Cerebellar cortex (tissue), 1 donor: ENCODE measurements at regions not wholly inside any gene's neighbourhood (a gene's known extent, or its start where the extent isn't known, plus 50 kb on each side); places are given as distances from the start of the nearest gene placed in this dataset.

Source experiments
- DNase-seq: peaks from one replicate; pipeline ENCODE4 v3.0.0-alpha.2; 2015; ENCODE audit warnings: low spot score

- DNase-seq, result no peak
Observed at GRCh38 chr11:115927823-115928329, 423.7 kb upstream of the CADM1 start.

- no peak for DNase-seq
Observed at GRCh38 chr11:115926601-115927000, 422.4 kb upstream of the CADM1 start.

- no peak for DNase-seq
Observed at GRCh38 chr11:115926138-115926537, 421.9 kb upstream of the CADM1 start.

- DNase-seq, result no peak
Observed at GRCh38 chr11:115925568-115926090, 421.4 kb upstream of the CADM1 start.

DNA sequence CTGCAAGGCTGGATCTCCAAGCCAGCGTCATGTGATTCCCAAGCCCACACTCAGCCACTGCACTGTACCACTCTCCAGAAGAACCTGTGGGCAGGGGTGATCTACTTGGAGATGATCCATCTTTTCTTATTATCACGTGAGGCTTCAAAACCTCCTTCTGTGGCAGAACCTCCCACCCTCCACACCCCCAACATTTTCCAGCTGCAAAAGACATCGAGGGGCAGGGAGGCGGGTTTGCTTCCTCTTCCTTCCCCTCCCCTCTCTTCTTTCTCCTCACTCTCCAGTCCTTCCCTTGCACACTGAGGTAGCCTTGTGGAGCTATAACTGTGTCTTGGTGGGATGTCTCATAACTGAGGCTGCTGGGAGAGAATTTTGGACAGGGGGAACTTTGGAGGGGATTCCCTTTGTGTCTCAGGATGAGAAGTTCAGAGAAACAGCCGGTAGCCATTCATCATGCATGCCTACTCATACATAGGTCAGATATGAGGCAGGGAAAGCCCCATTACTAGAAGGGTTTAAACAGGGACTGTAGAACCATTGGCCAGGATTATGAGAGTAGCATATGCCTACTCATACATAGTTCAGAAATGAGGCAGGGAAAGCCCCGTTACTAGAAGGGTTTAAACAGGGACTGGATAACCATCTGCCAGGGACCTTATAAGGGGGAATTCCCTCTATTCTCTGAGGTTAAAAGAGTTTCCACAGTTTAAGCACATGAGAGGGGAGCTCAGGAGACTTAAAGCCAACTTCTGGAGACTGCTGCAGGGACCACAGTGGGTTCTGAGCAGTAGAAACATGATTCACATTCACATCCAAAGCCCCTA is 420.7 kb upstream of the CADM1 start:
- no peak for DNase-seq

DNA sequence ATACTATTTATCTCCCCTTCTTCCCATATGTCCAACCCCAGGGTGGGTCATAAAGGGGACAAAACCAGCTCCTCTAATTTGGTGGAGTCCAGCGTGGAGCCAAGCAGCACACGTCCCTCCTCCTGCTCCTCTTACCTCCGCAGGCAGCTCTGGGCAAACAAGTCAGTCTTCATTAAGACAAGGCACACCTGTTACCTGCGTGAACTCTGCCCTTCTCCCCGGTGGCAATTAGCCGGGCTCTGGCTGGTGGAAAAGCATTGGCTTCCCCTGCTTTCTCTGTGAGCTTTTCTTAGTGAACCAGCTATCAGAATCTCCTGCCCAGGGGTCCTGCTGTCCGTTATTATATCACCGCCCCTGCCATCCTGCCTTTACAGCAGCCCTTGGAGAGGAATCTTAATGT is 418.7 kb upstream of the CADM1 start:
- no peak for DNase-seq

DNA sequence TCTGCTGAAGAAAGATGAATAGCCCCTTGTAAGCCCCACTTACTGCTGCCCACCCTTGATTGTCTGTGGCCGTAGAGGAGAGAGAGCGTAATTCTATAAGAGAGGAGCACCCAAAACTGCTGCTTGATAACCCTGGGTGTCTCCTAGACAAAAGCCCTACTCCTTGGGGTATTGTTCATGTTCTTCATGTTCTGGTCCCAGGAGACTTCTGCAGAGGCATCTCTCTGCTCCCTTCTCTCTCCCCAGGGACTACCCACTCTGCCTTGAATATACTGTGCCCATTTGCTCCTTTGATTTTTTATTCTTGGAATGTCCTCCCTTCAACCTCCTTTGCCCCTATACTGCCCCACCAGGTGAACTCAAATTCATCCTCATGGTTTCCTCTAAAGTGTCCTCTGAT is 417.8 kb upstream of the CADM1 start:
- DNase-seq, result no peak

GRCh38 chr11:115921540-115921939 is 417.3 kb upstream of the CADM1 start:
- DNase-seq, result no peak

- DNase-seq, result no peak
Observed at GRCh38 chr11:115920841-115921480, 416.7 kb upstream of the CADM1 start.

- DNase-seq, result no peak
Observed at GRCh38 chr11:115920092-115920461, 415.9 kb upstream of the CADM1 start.

DNA sequence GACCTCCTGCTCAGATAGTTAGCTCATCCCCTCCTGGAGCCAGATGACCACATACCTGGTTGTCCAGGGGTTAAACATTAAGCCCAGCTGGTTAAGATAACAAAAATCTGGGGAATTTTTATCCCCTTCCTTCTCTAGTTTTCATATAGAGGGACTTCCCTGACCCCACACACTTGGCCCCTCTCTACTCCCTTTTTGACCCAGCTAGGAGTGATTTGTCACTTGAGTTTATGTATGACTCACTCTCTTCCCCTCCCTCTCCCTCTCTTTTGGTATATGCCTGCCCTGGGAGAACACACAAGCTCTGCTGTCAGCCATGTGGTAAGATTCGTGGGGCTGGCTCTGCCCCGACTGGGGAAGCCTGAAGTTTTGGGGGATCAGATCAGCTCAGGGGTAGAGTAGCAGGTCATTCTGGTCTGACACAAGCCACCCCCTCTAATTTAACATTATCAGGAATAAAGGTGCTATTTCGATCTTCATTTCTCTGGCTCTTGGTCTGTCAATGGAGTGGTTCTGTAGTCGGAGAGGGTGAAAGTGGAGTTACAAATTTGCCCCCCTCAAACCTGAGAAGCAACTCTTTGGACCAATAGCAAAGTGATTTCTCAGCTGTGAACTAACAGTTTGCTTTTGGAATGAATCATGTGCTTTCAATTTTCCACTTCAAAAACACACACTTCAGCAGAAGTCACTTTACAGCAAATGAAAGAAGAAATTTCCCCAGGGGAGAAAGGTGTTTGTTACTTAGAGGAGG is 415.3 kb upstream of the CADM1 start:
- DNase-seq, result no peak

DNA sequence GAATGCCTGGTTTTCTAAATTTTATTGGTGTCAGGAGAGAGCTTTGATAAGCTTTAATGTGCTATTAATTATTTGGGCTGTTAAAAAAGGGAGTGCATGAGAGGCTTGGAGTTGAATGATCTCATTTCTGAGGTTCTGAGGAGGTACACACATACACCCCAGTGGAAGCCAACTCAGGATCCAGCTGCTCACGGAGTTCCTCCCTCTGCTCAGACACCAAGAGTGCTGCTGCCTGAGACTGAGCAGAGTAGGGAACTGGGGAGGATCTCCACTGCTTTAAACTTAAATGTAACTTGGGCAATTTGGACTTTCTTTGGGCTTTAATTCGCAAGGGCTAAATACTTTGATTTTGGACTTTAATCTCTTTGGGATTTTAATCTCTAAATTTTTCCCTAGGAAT is 414.4 kb upstream of the CADM1 start:
- no peak for DNase-seq

DNA sequence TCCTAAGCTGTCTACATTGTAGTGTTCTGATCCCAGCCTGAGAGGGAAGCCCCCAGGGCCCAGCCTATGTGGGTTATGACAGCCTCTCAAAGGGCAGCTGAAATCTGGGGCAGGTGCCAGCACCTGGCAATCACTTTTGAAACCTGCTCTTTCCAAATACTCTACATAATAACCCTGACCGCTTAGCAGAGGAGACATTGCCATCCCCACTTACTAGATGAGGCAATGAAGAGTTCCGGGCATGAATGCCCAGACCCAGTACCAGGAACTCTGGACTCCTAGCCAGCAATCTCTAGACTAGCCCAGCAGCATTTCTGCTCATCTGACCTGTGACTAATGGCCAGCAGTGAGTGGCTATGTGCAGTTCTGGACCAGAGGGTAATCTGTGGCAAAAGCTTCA is 412.4 kb upstream of the CADM1 start:
- no peak for DNase-seq

GRCh38 chr11:115912484-115912945 is 408.3 kb upstream of the CADM1 start:
- DNase-seq, result peak; percentile 75

DNA sequence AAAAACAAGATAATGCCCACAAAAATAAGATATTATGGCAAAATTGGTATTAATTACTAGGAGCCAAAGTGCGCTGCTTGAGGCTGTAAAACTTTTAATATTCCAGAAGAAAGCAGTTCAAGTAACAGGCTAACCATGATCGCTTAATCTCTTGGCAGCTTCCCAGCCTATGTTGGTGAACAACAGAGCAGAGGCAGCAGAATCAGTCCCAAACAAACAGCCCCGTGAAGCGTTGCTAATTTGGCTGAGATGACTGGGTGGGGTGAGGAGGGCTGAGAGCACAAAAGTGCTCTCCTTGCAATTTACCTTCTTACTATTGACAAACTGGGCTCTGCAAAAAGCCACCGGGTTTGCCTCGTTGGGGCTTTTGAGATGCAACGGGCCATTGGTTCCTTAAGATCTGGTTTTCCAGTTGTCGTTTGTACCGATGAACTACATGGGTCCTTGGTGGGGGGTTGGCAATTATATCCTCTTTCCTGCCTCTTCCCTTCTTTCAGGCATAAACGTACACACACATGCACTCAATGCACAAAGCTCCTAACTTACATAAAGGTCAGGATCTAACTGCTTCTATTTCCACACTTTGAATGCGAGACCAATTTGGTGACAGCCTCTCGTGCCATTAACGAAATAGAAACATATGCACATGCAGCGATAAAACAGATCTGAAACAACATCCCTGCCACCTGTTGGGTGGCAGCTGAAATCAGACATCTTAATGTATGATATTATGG is 407.6 kb upstream of the CADM1 start:
- peak; percentile 38 for DNase-seq

- DNase-seq, result no peak
Observed at GRCh38 chr11:115910379-115910778, 406.2 kb upstream of the CADM1 start.

DNA sequence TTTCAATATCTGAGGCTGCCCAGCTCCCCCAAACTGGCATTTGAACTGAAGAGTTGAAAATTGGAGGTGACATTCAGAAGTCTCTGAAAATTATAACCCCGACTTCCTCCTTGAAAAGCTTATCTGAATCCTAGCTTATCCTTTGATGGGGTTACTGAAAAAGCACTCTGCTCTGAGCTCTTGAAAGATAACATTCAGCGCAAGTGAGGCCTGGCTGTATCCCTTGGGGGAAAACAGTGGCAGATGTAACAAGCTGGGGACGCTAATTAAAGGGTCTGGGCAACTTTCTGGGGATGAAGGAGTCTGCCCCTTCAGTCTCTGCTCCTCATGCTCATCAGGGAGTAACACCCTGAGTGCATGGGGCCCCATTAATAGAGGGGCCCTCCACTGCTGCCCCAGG is 402.0 kb upstream of the CADM1 start:
- no peak for DNase-seq

DNA sequence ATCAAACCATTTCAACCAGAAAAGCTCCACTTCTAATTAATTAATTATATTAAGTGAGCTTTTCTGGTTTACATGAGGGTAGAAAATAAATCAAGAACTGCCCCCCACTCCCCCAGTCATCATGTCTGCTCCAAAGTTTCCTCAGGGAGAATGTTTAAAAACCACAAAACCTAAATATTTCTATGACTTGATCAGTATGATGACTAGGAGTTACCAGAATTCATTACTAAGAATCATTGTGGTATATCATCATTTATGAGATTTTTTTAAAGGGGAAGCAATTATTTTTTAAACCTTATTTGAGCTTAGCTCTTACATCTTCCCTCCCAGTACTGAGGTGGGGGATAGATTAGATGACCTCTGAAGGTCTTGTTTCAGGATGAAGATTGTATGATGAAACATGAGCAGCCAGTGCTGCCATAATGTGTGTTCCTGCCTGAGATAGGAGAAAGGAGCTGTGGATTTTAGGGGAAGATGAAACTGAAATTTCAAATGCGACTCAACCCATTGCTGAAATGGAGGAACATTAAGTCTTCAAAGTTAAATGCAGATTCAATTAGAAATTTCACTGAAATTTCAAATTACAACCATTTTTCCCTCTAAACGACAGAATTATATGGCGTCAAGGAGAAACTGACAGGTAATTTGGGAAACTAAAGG is 401.3 kb upstream of the CADM1 start:
- DNase-seq, result no peak

DNA sequence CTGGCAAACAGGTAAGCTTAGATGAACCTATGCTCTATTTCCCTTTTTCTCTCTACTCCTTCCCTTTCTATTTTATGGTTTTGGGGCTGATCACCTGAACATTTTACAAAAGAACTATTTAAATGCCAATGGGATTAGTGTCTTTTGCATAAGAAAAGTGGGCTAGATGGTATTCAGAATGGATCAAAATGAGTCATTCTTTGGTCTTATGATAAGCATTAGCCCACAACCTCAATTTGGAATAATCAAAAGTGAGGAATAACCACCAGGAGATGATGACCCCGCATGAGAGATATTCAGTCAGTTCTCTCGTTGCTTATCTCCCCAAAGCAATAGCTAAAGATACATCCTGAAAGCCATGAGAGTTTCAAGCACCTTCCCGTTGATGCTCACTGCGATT is 399.0 kb upstream of the CADM1 start:
- DNase-seq, result no peak

DNA sequence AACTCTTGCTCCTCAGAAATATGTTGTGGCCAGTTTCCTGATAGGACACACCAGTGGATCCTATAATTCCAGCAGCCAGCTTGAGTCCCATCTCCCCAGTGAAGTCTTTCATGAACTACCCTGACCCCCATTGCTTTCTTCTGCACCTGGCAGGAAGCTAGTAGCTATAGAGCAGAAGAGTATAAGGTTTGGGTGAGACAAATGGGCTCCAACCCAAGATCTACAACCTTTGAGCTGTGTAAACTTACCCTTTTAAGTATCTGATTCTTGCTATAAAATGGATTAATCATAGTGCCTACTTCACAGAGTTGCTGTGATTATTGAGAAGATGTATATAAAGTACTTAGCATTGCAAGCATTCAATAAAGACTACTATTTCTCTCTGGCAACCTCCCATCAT is 396.9 kb upstream of the CADM1 start:
- DNase-seq, result no peak

- DNase-seq, result no peak
Observed at GRCh38 chr11:115900111-115900510, 395.9 kb upstream of the CADM1 start.
